Retinal pigment epithelial cell (primary cell): ENCODE measurements at regions not wholly inside any gene's neighbourhood (a gene's known extent, or its start where the extent isn't known, plus 50 kb on each side); places are given as distances from the start of the nearest gene placed in this dataset.

Experiments
- DNase-seq: peaks from one replicate; pipeline ENCODE4 v3.0.0-alpha.2; 2010; ENCODE audit warnings: low read depth
- H3K4me3 ChIP-seq: 2 replicates; pipeline ENCODE4 v1.5.1; 2011; ENCODE audit warnings: mild to moderate bottlenecking, low read length, control low read depth, moderate library complexity
- CTCF ChIP-seq: conservative IDR thresholded peaks from 2 replicates; pipeline ENCODE4 v1.5.1; 2011; ENCODE audit warnings: low read depth, low read length, control low read depth, inconsistent platforms

- DNase-seq, result no peak
- H3K4me3 ChIP-seq, result no peak overlapping the region
- TF ChIP-seq CTCF, result no peak
Measured at GRCh38 chr18:42306594-42306980, 351.6 kb downstream of the PIK3C3 start.

GRCh38 chr18:42310956-42311355, 355.9 kb downstream of the PIK3C3 start:
- peak; percentile 41 for DNase-seq
- TF ChIP-seq CTCF, result no peak
- no peak overlapping the region for H3K4me3 ChIP-seq

GRCh38 chr18:42326752-42327151, 371.7 kb downstream of the PIK3C3 start:
- TF ChIP-seq CTCF, result no peak
- DNase-seq, result no peak
- no peak overlapping the region for H3K4me3 ChIP-seq

GRCh38 chr18:42328931-42329330, 373.9 kb downstream of the PIK3C3 start:
- no peak for DNase-seq
- no peak for TF ChIP-seq CTCF
- H3K4me3 ChIP-seq, result no peak overlapping the region

GRCh38 chr18:42330296-42330695, 375.3 kb downstream of the PIK3C3 start:
- TF ChIP-seq CTCF, result no peak
- no peak for DNase-seq
- H3K4me3 ChIP-seq, result no peak overlapping the region

GRCh38 chr18:42333558-42333957, 378.5 kb downstream of the PIK3C3 start:
- DNase-seq, result no peak
- TF ChIP-seq CTCF, result no peak
- H3K4me3 ChIP-seq, result no peak overlapping the region

GRCh38 chr18:42334931-42335330, 379.9 kb downstream of the PIK3C3 start:
- no peak for DNase-seq
- no peak overlapping the region for H3K4me3 ChIP-seq
- TF ChIP-seq CTCF, result no peak
